HG03432 (cell line): ENCODE measurements at regions not wholly inside any gene's neighbourhood (a gene's known extent, or its start where the extent isn't known, plus 50 kb on each side); places are given as distances from the start of the nearest gene placed in this dataset.

Experiments used
- ATAC-seq: cut with Tn5 transposase; IDR thresholded peaks from one replicate; pipeline ENCODE4 v1.9.1; 2021; ENCODE audit warnings: mild to moderate bottlenecking, moderate library complexity; ENCODE audit not compliant: unreplicated experiment

- no peak for ATAC-seq
Observed at GRCh38 chr20:17840423-17840822, 128.2 kb downstream of the SNX5 start.

- ATAC-seq, result no peak
Observed at GRCh38 chr20:17838921-17839320, 129.7 kb downstream of the SNX5 start.

- no peak for ATAC-seq
Observed at GRCh38 chr20:17837179-17837578, 131.4 kb downstream of the SNX5 start.

GRCh38 chr20:17836303-17836861, 132.2 kb downstream of the SNX5 start:
- no peak for ATAC-seq

GRCh38 chr20:17835934-17836300, 132.7 kb downstream of the SNX5 start:
- ATAC-seq, result no peak

GRCh38 chr20:17835240-17835933, 133.2 kb downstream of the SNX5 start:
- ATAC-seq, result no peak

GRCh38 chr20:17834804-17835203, 133.8 kb downstream of the SNX5 start:
- no peak for ATAC-seq

- ATAC-seq, result no peak
Observed at GRCh38 chr20:17833036-17833674, 133.4 kb downstream of the BANF2 start.

GRCh38 chr20:17832236-17832915, 132.6 kb downstream of the BANF2 start:
- no peak for ATAC-seq

- no peak for ATAC-seq
Observed at GRCh38 chr20:17828598-17829144, 128.9 kb downstream of the BANF2 start.

GRCh38 chr20:17827759-17828559, 128.2 kb downstream of the BANF2 start:
- no peak for ATAC-seq

- no peak for ATAC-seq
Observed at GRCh38 chr20:17827079-17827478, 127.3 kb downstream of the BANF2 start.

- ATAC-seq, result peak; percentile 96
Observed at GRCh38 chr20:17825960-17826843, 126.4 kb downstream of the BANF2 start.

- ATAC-seq, result peak; percentile 15
Observed at GRCh38 chr20:17825252-17825959, 125.6 kb downstream of the BANF2 start.

GRCh38 chr20:17824676-17825251, 125.0 kb downstream of the BANF2 start:
- no peak for ATAC-seq

GRCh38 chr20:17823409-17824144, 123.8 kb downstream of the BANF2 start:
- ATAC-seq, result no peak

- no peak for ATAC-seq
Observed at GRCh38 chr20:17822540-17823408, 123.0 kb downstream of the BANF2 start.
